Fibroblast of lung (primary cell): ENCODE measurements at regions not wholly inside any gene's neighbourhood (a gene's known extent, or its start where the extent isn't known, plus 50 kb on each side); places are given as distances from the start of the nearest gene placed in this dataset.

Experiments
- EZH2 ChIP-seq: IDR thresholded peaks from 2 replicates; pipeline ENCODE4 v1.5.1; 2012; ENCODE audit warnings: low read length, control low read depth, mild to moderate bottlenecking; ENCODE audit errors: missing control alignments
- TF ChIP-seq, protein P1 (sequence below), 2 donors: IDR thresholded peaks in 1 of 2; conservative IDR thresholded peaks in 1 of 2; 1 replicate in 1 of 2; 2 replicates in 1 of 2; pipeline ENCODE4 v1.5.1; 2011 to 2012; ENCODE audit warnings: low read length in 2 of 2, control low read depth in 1 of 2, inconsistent platforms in 1 of 2, low read depth in 1 of 2, mild to moderate bottlenecking in 1 of 2

DNA sequence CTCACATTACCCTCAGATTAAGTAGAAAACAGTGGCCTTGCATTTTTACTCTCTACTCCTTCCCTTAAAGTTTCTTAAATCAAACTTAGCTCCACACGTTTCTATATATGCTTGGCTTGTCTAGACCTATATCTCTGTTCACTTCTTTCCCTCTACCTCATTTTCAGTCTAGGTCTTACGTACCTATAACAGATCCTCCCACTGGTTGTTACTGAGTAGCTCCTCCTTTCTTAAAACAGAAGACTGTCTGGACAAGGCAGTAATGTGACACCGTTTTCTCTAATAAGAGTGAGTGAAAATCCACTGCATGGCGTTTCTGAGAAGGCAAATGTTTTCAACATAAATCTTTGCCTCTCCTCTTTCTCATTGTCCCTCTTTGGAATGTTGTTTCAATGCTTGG lies 211.7 kb upstream of the POGK start:
- TF ChIP-seq, protein P1, sequence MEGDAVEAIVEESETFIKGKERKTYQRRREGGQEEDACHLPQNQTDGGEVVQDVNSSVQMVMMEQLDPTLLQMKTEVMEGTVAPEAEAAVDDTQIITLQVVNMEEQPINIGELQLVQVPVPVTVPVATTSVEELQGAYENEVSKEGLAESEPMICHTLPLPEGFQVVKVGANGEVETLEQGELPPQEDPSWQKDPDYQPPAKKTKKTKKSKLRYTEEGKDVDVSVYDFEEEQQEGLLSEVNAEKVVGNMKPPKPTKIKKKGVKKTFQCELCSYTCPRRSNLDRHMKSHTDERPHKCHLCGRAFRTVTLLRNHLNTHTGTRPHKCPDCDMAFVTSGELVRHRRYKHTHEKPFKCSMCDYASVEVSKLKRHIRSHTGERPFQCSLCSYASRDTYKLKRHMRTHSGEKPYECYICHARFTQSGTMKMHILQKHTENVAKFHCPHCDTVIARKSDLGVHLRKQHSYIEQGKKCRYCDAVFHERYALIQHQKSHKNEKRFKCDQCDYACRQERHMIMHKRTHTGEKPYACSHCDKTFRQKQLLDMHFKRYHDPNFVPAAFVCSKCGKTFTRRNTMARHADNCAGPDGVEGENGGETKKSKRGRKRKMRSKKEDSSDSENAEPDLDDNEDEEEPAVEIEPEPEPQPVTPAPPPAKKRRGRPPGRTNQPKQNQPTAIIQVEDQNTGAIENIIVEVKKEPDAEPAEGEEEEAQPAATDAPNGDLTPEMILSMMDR (conservative IDR thresholded peaks at IDR 0.05 in 1 of 2, IDR thresholded peaks at IDR 0.05 in 1 of 2; ENCODE audit: low read depth in 1 of 2, low read length in 2 of 2), result no peak
- TF ChIP-seq EZH2, result no peak
